Stimulated activated effector memory CD8-positive, alpha-beta T cell treated with anti-CD3 and anti-CD28 coated beads, Interleukin-12 subunit alpha, Interleukin-12 subunit beta, amount 100 ng/mL, for 72 hours (primary cell): ENCODE measurements at regions not wholly inside any gene's neighbourhood (a gene's known extent, or its start where the extent isn't known, plus 50 kb on each side); places are given as distances from the start of the nearest gene placed in this dataset.
A peak's percentile ranks its signal among the peaks of the same experiment; 100 is the strongest.

Experiments used
- ATAC-seq: fragments of 150-1000 bp; cut with Tn5 transposase; 2 replicates; pipeline ENCODE4 v1.10.0; 2021
- DNase-seq, 2 donors: peaks; one replicate each; pipeline ENCODE4 v3.0.0; 2021 to 2022; ENCODE audit warnings: low spot score in 2 of 2
- H3K27ac Mint-ChIP-seq: one replicate; pipeline ENCODE4 v1.8.0; 2022; ENCODE audit warnings: mild to moderate bottlenecking, mixed read lengths
- H3K36me3 Mint-ChIP-seq: one replicate; pipeline ENCODE4 v1.8.0; 2022; ENCODE audit warnings: mild to moderate bottlenecking, mixed read lengths
- H3K4me1 Mint-ChIP-seq: one replicate; pipeline ENCODE4 v1.8.0; 2022; ENCODE audit warnings: mixed read lengths
- H3K4me3 Mint-ChIP-seq: one replicate; pipeline ENCODE4 v1.8.0; 2022; ENCODE audit warnings: mild to moderate bottlenecking, mixed read lengths
- H3K9me3 Mint-ChIP-seq: one replicate; pipeline ENCODE4 v1.8.0; 2022; ENCODE audit warnings: mixed read lengths

GRCh38 chr7:20267482-20267881, 50.3 kb upstream of the MACC1 start:
- Mint-ChIP-seq H3K36me3 (no peaks in the 10 kb centered on the region), H3K27ac (no peak overlapping the region), H3K9me3 (no peaks in the 10 kb centered on the region), H3K4me1 (no peaks in the 10 kb centered on the region), H3K4me3 (no peak overlapping the region)
- DNase-seq: no peak
- no peak for ATAC-seq

GRCh38 chr7:20268824-20269223, 51.6 kb upstream of the MACC1 start:
- DNase-seq: no peak
- H3K36me3 Mint-ChIP-seq: no peaks in the 10 kb centered on the region
- no peaks in the 10 kb centered on the region for H3K9me3 Mint-ChIP-seq
- no peak for ATAC-seq
- H3K4me3 Mint-ChIP-seq: no peak overlapping the region
- no peak overlapping the region for H3K27ac Mint-ChIP-seq
- H3K4me1 Mint-ChIP-seq: no peaks in the 10 kb centered on the region

DNA sequence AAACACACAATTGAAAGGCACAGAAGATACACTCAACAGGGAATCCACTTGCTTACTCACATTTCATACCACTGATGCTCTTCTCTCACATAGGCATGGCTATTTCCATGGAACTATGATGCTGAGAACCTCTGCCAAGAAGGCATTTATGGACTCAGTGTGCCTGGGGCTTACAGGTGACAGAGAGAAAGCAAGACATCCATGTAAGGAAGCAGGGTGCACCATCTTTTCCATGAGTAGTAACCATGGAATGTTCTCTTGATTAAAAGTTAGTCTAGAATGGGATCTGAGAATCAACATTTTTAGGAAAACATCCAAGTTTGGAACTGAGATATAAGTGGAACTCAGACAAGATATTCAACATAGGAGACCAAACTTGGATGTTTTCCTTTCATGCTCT, 52.5 kb upstream of the MACC1 start:
- Mint-ChIP-seq H3K27ac (no peak overlapping the region), H3K9me3 (no peaks in the 10 kb centered on the region), H3K36me3 (no peaks in the 10 kb centered on the region), H3K4me1 (no peaks in the 10 kb centered on the region), H3K4me3 (no peak overlapping the region)
- DNase-seq: no peak
- no peak for ATAC-seq

DNA sequence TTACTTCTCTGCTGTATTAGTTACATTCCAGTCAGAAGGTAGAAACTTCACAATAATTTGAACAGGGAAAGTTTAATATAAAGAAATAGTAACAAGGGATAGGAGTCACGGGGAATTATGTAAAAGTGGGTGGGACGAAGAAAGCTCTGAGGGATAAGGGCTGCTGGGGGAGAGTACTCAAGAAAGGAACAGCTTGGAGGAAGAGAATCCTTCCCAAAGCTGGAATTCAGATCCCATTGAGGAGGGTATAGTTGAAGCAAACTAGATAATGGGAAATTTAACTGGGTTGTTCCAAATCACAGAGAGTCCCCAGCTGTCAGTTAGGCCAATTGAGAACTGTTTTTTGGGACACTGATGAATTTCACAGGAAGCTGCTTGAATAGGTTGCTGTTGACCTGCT, 53.2 kb upstream of the MACC1 start:
- H3K36me3 Mint-ChIP-seq: no peaks in the 10 kb centered on the region
- H3K4me3 Mint-ChIP-seq: no peak overlapping the region
- H3K4me1 Mint-ChIP-seq: no peaks in the 10 kb centered on the region
- no peaks in the 10 kb centered on the region for H3K9me3 Mint-ChIP-seq
- no peak overlapping the region for H3K27ac Mint-ChIP-seq
- DNase-seq (no peak), ATAC-seq (no peak)

- H3K36me3 Mint-ChIP-seq: no peaks in the 10 kb centered on the region
- DNase-seq (no peak), ATAC-seq (peak; percentile 37)
- H3K27ac Mint-ChIP-seq: no peak overlapping the region
- no peaks in the 10 kb centered on the region for H3K4me1 Mint-ChIP-seq
- H3K4me3 Mint-ChIP-seq: no peak overlapping the region
- H3K9me3 Mint-ChIP-seq: no peaks in the 10 kb centered on the region
Measured at GRCh38 chr7:20270867-20271266, 53.7 kb upstream of the MACC1 start.

DNA sequence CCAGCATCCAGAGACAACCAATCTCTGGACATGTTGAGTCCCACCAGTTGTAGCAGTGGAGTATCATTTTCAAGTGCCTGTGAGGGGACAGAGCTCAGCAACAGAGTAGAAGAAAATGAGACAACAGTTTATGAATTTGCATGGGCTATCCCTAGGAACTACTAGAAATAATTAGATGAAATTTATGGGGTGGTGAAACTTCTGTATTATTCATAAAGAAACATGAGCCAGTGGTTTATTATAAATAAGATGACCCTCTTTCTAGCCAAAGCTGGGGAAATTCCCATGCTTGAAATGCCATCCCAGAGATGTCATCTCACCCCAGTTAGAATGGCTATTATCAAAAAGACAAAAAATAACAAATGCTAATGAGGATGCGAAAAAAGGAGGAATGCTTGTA, 55.1 kb upstream of the ITGB8 start:
- no peaks in the 10 kb centered on the region for H3K36me3 Mint-ChIP-seq

DNA sequence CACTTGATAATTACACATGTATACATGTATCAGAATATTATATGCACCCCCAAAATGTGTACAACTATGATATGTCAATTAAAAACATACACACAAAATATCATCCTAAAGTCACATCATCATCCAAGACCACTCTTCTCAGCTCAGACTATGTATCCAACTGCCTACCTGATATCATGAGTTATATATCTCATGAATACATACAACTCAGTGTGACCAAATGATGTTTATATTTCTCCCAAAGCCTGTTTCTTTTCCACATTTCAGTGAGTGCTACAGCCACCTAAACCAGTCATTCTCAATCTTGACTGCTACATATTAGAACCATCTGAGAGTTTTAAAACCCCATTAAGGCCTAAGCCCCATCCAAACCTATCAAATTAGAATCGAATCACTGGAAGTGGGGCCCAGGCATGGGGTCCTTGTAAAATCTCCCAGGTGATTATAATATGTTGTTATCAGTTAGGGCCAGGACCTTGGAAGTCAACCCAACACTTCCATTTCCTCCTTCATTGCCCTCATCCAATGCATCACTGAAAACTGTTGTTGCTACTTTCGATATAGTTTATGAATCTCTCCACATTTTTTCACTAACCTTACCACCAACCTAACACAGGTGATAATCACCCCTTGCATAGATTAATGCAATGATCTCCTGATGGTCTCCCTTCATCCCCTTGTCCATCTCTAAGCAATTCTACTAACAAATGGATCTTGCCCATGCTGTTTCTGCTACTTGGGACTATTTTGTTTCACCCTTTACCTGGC, 53.8 kb upstream of the ITGB8 start:
- peak; percentile 51 for ATAC-seq
- Mint-ChIP-seq H3K36me3 (no peaks in the 10 kb centered on the region), H3K4me3 (no peak overlapping the region), H3K27ac (no peak overlapping the region), H3K4me1 (no peaks in the 10 kb centered on the region), H3K9me3 (no peaks in the 10 kb centered on the region)
- DNase-seq: no peak

More for the DNA sequence above, 55.1 kb upstream of the ITGB8 start:
- H3K9me3 Mint-ChIP-seq: no peaks in the 10 kb centered on the region
- no peak overlapping the region for H3K27ac Mint-ChIP-seq
- no peaks in the 10 kb centered on the region for H3K4me1 Mint-ChIP-seq
- no peak overlapping the region for H3K4me3 Mint-ChIP-seq
- ATAC-seq (no peak), DNase-seq (no peak)

GRCh38 chr7:20279979-20280378, 50.7 kb upstream of the ITGB8 start:
- H3K9me3 Mint-ChIP-seq: peaks cover 4% of the 10 kb centered on the region
- DNase-seq (no peak), ATAC-seq (peak; percentile 49)
- H3K27ac Mint-ChIP-seq: no peak overlapping the region
- no peaks in the 10 kb centered on the region for H3K36me3 Mint-ChIP-seq
- H3K4me1 Mint-ChIP-seq: peaks cover 7% of the 10 kb centered on the region
- H3K4me3 Mint-ChIP-seq: no peak overlapping the region

DNA sequence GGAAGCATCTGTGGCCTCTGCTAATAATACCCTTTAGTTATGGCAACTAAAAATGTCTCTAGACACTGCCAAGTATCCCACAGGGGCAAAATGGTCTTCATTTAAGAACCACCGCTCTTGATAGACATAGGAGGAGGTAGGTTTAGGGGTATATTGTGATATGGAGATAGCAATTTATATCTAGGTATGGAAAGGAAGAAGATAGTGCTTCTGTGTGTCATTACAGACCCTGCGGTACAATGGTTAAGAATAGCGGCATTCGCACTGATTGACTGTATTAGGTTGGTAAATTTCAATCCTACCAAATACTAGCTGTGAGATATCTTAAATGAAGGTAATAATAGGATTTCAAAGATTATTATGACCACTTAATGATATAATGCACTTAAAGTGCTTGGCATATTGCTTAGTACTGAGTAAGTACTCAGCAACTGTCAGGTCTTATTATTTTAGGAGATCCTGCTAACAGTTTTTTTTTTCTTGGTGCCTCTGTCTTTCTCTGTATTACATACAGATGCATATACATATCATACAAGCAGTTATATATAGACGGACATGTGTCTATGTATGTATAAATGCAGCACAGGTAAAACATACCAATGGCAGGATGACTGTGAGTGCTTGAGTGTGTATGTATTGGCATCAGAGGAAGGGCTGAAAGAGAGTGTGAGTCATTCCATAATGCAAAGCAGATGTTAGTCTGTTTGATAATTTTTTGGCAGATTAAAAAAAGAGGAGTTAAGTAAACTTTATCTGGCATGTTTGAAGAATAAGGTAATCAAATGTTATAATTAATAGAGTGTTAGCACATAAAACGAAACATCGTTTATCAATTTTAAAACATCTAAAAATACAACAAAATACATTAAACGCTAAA, 50.0 kb upstream of the ITGB8 start:
- Mint-ChIP-seq H3K4me1 (peaks cover 7% of the 10 kb centered on the region), H3K4me3 (no peak overlapping the region), H3K36me3 (no peaks in the 10 kb centered on the region), H3K27ac (no peak overlapping the region), H3K9me3 (peaks cover 4% of the 10 kb centered on the region)
- ATAC-seq (peak; percentile 61), DNase-seq (no peak)
